UCSD-AML1 (cell line): ENCODE measurements at regions not wholly inside any gene's neighbourhood (a gene's known extent, or its start where the extent isn't known, plus 50 kb on each side); places are given as distances from the start of the nearest gene placed in this dataset.

Experiments
- DNase-seq: peaks from one replicate; lab custom pipeline; 2025; ENCODE audit not compliant: unreplicated experiment; lab: John Stamatoyannopoulos, UW

GRCh38 chr13:77480066-77480465 lies 55.4 kb upstream of the SCEL start:
- DNase-seq, result no peak

GRCh38 chr13:77479326-77479725 lies 56.2 kb upstream of the SCEL start:
- no peak for DNase-seq

DNA sequence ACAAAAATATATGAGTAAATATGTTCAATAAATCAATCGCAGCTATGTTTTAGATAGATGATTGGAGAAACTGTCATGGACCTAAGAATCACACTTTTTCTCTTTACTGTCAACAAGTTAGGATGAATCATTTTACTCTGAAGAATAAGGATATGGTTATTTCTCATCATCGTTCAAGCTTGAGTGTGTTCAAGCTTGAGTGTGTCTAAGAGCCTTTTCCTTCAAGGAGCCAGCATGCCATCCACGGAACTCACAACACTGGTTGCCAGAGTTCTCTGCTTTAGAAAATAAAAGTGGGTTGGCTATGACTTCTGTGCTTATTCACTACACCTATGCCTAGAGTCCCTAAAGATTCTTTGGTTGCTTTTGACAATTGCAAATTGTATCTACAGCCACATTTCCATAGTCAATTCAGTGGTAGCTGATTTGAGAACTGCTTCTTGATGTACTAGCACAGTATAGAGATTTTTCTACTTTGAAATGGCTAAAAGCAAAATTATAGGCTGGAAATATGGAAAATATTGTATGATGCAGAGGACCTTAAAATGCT lies 58.1 kb upstream of the SCEL start:
- no peak for DNase-seq

DNA sequence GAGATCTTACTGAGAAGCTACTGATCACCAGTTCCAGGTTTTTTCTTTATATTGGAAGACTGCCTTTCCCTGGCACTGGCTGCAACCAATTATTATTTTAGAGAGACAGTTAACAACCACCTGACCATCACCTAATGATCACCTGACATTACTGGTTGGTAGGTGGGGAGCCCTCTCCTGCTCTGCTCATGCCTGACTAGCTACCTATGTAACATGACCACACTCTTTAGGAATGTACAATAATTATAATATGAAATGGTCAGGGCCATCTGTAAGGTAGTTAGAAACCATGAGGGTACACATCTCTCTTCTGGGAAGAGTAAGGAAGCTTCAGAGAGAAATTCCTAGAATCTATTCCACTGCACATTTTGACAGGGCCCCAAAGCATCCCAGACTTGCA lies 59.0 kb upstream of the SCEL start:
- DNase-seq, result no peak

DNA sequence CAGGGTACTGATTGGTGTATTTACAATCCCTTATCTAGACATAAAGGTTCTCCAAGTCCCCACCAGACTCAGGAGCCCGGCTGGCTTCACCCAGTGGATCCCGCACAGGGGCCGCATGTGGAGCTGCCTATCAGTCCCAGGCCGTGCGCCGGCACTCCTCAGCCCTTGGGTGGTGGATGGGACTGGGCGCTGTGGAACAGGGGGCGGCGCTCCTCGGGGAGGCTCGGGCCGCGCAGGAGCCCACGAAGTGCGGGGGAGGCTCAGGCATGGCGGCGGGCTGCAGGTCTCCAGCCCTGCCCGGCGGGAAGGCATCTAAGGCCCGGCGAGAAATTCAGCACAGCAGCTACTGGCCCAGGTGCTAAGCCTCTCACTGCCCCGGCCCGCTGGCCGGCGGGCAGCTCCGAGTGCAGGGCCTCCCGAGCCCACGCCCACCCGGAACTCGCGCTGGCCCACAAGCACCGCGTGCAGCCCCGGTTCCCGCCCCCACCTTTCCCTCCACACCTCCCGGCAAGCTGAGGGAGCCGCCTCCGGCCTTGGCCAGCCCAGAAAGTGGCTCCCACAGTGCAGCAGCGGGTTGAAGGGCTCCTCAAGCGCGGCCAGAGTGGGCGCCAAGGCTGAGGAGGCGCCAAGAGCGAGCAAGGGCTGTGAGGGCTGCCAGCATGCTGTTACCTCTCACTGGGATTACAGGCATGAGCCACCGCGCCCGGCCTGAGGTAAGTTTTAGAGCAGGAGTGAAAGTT lies 60.0 kb upstream of the SCEL start:
- DNase-seq, result no peak

DNA sequence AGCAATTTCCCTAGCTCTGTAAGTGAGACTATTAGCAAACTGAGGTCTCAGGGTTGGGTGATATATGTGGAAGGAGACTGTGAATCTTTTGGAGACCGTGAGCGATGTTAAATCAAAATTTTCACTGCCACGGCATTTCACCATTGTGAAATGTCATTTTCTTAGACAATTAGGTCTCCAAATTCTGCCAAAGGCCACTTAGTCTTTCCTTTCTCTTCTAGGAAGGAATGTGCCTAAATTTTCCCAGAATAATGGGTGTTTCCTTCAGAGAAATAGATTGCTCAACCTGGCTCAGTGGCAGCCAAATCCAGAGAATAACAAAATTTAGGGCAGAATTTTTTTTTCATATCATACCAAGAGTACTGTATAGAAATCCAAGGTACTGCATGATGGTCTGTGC lies 64.5 kb upstream of the SCEL start:
- no peak for DNase-seq

- no peak for DNase-seq
Observed at GRCh38 chr13:77466753-77467422, 68.6 kb upstream of the SCEL start.

DNA sequence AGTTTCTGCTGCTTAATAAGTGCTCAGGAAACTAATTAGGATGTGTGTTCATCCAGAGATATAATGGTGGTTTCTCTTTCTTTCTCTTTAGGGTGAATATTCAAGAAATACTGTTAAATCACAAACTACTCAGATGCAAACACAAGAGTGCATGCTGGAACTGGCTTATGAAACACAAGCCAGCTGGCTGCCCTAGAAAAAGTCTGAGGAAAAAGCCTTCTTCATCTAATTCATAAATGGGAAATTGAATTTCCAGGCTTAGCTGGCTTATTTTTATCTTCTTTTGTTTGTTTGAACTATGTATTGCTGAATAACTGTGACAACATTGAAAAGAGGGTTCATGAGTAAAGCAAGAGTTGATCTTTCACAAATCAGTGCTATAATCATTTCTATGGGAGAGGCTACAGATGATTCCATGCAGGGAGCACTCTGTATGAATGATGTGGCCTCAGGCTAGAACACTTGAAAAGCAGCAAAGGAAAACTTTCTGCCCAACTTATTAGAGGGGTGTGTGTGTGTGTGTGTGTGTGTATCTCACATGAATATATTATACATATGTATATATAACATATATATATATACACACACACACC lies 69.8 kb upstream of the SCEL start:
- DNase-seq, result no peak

DNA sequence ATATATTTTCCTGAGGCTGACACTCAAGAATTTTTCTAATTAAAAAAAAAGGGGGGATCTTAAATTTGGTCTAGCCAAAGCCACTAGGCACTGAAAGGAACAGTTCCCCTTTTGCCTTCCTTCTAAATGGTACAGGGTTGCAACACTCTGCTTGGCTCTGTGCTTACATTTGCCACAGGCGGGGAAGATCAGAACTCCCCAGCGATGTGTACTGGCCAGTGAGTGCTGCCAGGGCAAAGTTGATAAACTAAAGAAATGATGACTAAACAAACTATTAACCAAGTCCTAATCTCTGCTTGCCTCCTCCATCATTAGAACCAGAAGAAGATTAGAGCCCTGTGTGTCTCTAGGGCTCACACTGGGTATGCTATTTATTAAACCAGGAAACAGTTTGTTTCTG lies 75.3 kb upstream of the SCEL start:
- peak; percentile 14 for DNase-seq

- no peak for DNase-seq
Observed at GRCh38 chr13:77459592-77459991, 75.9 kb upstream of the SCEL start.

- no peak for DNase-seq
Observed at GRCh38 chr13:77458736-77459135, 76.8 kb upstream of the SCEL start.

DNA sequence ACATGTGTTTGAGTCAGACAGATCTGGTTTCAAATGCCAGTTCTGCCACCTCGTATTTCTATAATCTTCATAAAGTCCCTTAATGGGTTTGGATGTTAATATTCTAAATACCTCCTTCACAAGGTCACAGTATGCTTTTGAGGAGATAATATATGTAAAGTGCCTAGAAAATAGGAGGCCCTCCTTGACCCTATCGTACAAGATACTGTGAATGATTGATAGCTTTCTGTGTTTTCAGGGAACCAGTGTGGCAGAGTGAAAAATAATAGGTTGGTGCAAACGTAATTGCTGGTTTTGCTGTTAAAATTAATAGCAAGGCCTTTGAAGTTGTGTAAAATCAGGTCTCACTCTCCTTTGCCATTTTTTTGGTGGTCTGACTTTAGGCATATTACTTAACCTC lies 77.5 kb upstream of the SCEL start:
- no peak for DNase-seq

DNA sequence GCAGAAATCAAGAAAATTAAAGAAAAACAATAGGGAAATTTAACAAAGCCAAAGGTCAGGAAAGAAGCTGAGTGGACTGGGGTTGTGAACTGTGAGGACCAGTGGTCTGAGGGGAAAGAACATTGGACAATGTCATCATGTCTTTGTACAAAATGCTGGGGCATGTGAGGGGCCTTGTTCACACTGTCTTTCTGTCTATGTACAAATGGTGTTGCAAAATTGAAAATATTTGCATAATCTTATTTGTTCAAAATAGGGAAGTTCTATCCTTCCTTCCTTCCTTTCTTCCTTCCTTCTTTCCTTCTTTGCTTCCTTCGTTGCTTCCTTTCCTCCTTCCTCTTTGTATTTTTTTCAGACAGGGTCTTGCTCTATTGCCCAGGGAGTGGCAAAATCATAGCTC lies 79.2 kb upstream of the SCEL start:
- no peak for DNase-seq

- no peak for DNase-seq
Observed at GRCh38 chr13:77449265-77449664, 86.2 kb upstream of the SCEL start.

DNA sequence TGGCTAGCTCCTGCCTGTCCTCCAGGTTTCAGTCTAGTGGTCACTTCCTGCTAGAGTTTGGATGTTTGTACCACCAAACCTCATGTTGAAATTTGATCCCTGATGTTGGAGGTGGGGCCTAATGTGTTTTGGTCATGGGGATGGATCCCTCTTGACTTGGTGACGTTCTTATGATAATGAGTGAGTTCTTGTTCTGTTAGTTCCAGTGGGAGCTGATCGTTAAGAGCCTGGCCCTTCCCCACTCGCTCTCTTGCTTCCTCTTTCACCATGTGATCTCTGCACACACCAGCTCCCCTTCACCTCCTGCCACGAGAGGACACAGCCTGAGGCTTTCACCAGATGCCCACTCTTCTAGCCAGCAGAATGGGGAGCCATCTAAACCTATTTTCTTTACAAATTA lies 86.8 kb upstream of the SCEL start:
- no peak for DNase-seq

DNA sequence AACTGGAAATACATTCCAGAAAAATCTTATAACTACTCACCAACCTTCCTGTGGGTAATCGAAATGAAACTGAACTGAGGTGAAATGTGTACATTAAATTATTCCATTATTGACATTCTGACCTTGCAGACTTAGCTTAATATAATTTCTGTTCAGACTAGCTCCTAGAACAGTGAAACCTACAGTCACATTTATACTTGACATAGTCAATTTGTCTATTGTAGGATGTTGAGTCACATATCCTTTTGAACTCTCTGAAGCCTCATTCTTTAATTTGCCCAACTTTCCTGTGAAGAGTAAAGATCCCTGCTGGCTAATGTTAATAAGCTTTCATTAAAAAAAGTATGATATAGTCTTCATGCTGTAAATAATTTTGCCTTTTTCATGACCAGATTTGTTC lies 92.0 kb upstream of the SCEL start:
- no peak for DNase-seq

DNA sequence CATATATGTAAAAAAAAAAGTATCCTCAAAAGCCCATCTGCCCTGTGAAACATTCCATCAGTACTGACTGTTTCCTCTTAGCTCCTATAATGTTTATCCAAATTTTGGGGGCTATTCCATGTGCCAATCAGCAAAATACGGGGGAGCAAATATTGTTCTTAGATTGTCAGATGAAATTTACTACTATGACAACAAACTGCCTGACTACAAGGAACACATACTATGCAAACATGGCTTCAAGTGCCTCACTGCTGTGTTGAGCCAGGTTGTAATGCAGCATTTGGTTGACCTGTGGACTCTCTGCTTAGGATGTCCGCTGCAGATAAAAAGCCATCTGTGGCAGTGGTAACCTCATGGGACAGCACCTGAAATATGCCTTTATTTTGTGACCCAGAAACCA lies 98.2 kb upstream of the SCEL start:
- DNase-seq, result no peak

GRCh38 chr13:77434289-77434688 lies 101.2 kb upstream of the SCEL start:
- no peak for DNase-seq

DNA sequence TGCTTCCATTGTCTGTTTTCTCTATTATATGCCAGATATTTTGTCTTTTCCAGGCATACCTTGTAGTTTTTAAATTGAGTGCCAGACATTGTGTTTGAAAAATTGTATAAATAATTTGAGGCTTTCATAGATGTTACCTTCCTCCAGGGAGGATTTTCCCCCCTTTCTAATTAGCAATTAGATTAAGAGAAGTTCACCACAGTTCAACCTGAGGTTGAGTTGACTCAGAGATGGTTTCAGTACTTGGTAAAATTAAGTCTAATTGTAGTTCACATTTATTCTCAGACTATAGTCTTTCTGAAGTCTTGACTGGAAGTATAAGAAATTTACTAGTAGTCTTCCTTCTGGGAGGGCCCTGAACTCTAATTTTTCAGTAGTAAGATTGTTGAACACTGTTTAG lies 104.1 kb upstream of the SCEL start:
- DNase-seq, result no peak

- no peak for DNase-seq
Observed at GRCh38 chr13:77430377-77430951, 103.6 kb upstream of the MYCBP2 start.

- no peak for DNase-seq
Observed at GRCh38 chr13:77429320-77430142, 102.6 kb upstream of the MYCBP2 start.
